Ovary (tissue), 3 donors: ENCODE measurements at regions not wholly inside any gene's neighbourhood (a gene's known extent, or its start where the extent isn't known, plus 50 kb on each side); places are given as distances from the start of the nearest gene placed in this dataset.
"Not testable (repeated sequence)": the region's sequence is repeated elsewhere in the genome, so short reads cannot be mapped to it uniquely, and the experiment has no call there.

ENCODE experiments used
- POLR2A ChIP-seq: fragments of 450-650 bp; IDR thresholded peaks from one replicate; pipeline ENCODE4 v1.6.1; 2017; ENCODE audit warnings: antibody characterized with exemption, mild to moderate bottlenecking, moderate library complexity
- TF ChIP-seq, protein P1 (sequence below), 3 donors: fragments of 450-650 bp in 2 of 3; fragments of 200-600 bp in 1 of 3; IDR thresholded peaks; one replicate each; pipeline versions ENCODE4 v1.5.1 to v1.8.0; 2016 to 2022; ENCODE audit warnings: antibody characterized with exemption in 3 of 3, mild to moderate bottlenecking in 1 of 3
- donor health status: DM: no; HTN: no; CAD: no.

DNA sequence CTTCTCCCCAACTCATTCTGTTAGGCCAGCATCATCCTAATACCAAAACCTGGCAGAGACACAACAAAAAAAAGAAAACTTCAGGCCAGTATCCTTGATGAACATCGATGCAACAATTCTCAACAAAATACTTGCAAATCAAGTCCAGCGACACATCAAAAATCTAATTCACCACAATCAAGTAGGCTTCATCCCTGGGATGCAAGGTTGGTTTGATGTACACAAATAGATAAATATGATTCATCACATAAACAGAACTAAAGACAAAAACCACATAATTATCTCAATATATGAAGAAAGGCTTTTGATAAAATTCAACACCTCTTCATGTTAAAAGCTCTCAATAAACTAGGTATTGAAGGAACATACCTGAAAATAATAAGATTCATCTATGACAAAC lies 184.1 kb downstream of the SLC38A4 start:
- TF ChIP-seq, protein P1, sequence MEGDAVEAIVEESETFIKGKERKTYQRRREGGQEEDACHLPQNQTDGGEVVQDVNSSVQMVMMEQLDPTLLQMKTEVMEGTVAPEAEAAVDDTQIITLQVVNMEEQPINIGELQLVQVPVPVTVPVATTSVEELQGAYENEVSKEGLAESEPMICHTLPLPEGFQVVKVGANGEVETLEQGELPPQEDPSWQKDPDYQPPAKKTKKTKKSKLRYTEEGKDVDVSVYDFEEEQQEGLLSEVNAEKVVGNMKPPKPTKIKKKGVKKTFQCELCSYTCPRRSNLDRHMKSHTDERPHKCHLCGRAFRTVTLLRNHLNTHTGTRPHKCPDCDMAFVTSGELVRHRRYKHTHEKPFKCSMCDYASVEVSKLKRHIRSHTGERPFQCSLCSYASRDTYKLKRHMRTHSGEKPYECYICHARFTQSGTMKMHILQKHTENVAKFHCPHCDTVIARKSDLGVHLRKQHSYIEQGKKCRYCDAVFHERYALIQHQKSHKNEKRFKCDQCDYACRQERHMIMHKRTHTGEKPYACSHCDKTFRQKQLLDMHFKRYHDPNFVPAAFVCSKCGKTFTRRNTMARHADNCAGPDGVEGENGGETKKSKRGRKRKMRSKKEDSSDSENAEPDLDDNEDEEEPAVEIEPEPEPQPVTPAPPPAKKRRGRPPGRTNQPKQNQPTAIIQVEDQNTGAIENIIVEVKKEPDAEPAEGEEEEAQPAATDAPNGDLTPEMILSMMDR (IDR thresholded peaks at IDR 0.05): not testable (repeated sequence)
- TF ChIP-seq POLR2A: not testable (repeated sequence)
